ENCODE measurements at regions not wholly inside any gene's neighbourhood (a gene's known extent, or its start where the extent isn't known, plus 50 kb on each side); places are given as distances from the start of the nearest gene placed in this dataset.

GRCh38 chr1:238005116-238005515 lies 114.4 kb upstream of the ZP4 start:
- H3K27ac ChIP-seq = no peak overlapping the region
- TF ChIP-seq CTCF (conservative IDR thresholded peaks at IDR 0.05) (no peak), ZFX (IDR thresholded peaks at IDR 0.05) (no peak)

GRCh38 chr1:238001818-238002217 lies 111.1 kb upstream of the ZP4 start:
- TF ChIP-seq ZFX (IDR thresholded peaks at IDR 0.05) (no peak), CTCF (conservative IDR thresholded peaks at IDR 0.05) (no peak)
- no peak overlapping the region for H3K27ac ChIP-seq

GRCh38 chr1:237999426-238000052 lies 108.8 kb upstream of the ZP4 start:
- no peak overlapping the region for H3K27ac ChIP-seq
- no peak for TF ChIP-seq CTCF (conservative IDR thresholded peaks at IDR 0.05)
- no peak for TF ChIP-seq ZFX (IDR thresholded peaks at IDR 0.05)

GRCh38 chr1:237998581-237998980 lies 107.9 kb upstream of the ZP4 start:
- H3K27ac ChIP-seq = no peak overlapping the region
- no peak for TF ChIP-seq ZFX (IDR thresholded peaks at IDR 0.05)
- no peak for TF ChIP-seq CTCF (conservative IDR thresholded peaks at IDR 0.05)

GRCh38 chr1:237983496-237983895 lies 92.8 kb upstream of the ZP4 start:
- H3K27ac ChIP-seq = no peak overlapping the region
- TF ChIP-seq ZFX (IDR thresholded peaks at IDR 0.05) = no peak
- no peak for TF ChIP-seq CTCF (conservative IDR thresholded peaks at IDR 0.05)

- H3K27ac ChIP-seq = no peak overlapping the region
- no peak for TF ChIP-seq ZFX (IDR thresholded peaks at IDR 0.05)
- no peak for TF ChIP-seq CTCF (conservative IDR thresholded peaks at IDR 0.05)
These were observed 90.5 kb upstream of the ZP4 start for GRCh38 chr1:237981223-237981622.

- no peak for TF ChIP-seq CTCF (conservative IDR thresholded peaks at IDR 0.05)
- TF ChIP-seq ZFX (IDR thresholded peaks at IDR 0.05) = no peak
- H3K27ac ChIP-seq = no peak overlapping the region
These were observed 85.6 kb upstream of the ZP4 start for GRCh38 chr1:237976331-237976730.
